Pulmonary artery endothelial cell (primary cell): ENCODE measurements at regions not wholly inside any gene's neighbourhood (a gene's known extent, or its start where the extent isn't known, plus 50 kb on each side); places are given as distances from the start of the nearest gene placed in this dataset.
A peak's percentile ranks its signal among the peaks of the same experiment; 100 is the strongest.
"Not testable (repeated sequence)": the region's sequence is repeated elsewhere in the genome, so short reads cannot be mapped to it uniquely, and the experiment has no call there.

ENCODE experiments used
- DNase-seq: peaks from one replicate; pipeline ENCODE4 v3.0.0-alpha.2; 2011; ENCODE audit warnings: low read depth, low spot score

DNA sequence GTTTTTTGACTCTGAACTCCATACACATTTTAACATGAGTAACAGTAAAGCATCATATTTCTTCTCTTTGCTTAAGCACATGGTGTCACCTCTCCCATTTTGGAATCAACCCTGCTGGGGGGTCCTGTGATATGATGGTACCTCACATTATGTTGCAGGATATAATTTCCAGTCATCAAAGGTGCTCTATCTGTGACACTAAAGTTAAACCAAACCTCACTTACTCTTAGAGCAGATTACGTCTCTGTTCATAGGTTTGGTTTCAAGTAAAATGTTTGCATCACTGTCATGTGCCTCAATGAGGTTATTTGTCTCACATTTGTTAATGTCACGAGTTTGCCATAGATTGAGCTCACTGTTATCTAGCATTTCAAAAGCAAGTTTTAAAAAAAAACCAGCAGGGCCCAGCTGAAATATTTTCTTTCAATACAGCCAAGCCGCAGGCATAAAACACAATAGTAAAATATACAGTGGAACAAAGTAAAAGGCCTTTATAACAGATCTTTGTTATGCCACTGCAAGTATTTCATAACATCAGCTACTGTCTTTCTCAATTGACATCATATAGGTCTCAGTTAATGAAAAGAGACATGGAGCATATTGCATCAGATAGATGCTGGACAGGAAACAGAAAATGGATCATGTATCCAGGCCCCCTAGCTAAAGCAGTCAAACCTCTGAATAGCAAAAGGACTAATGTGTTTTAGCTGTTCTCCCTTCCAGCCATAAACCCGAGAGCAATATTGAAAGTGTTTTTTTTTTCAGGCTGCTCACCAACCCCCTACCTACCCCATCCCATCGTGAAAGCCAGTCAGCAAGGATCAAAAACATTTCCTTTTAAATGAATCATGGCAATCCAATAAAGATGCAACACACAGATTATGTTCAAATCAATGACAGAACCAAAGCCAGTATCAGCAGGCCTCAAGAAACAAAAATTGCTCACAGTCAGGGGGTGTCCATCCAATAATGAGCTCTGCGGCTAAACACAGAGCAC, 182.1 kb upstream of the ITGA1 start:
- no peak for DNase-seq

DNA sequence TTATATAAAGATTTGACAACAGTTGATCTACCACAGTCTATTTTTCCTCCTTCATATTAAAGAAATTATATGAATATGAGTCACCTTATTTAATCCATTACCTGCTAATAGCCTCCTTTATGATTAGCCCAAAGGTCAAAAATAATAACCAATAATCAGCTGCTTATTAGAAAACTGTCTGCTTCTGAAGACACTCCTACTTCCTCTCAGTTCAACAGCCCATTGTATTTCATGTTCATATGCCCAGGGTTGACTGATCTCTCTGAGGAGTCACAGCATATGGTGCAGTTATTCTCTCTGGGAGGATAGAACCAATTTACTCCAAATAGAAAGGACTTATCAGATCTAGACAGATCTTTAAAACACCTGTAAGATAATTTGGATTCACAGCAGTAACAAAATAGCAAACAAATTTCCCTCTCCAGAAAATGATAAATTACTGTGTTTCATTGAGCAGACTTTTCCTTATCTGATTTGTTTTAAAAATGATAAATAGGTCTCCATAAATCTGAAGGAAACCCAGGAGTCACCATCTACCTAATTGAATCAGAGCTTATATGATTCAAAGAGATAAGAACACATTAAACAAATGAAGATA, 180.4 kb upstream of the ITGA1 start:
- no peak for DNase-seq

- DNase-seq = no peak
Observed at GRCh38 chr5:52620315-52620714, 167.4 kb upstream of the ITGA1 start.

- no peak for DNase-seq
Observed at GRCh38 chr5:52623291-52623690, 164.4 kb upstream of the ITGA1 start.

GRCh38 chr5:52624291-52624690, 163.4 kb upstream of the ITGA1 start:
- no peak for DNase-seq

DNA sequence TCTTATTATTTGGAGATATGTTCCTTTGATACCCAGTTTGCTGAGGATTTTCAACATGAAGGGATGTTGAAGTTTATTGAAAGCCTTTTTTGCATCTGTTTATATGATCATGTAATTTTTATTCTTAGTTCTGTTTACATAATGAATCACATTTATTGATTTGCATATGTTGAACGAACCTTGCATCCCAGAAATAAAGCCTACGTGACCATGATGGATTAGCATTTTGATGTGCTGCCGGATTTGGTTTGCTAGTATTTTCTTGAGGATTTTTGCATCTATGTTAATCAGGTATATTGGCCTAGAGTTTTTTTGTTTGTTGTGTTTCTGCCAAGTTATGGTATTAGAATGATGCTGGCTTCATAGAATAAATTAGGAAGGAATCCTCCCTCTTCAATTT, 161.4 kb upstream of the ITGA1 start:
- DNase-seq = no peak

DNA sequence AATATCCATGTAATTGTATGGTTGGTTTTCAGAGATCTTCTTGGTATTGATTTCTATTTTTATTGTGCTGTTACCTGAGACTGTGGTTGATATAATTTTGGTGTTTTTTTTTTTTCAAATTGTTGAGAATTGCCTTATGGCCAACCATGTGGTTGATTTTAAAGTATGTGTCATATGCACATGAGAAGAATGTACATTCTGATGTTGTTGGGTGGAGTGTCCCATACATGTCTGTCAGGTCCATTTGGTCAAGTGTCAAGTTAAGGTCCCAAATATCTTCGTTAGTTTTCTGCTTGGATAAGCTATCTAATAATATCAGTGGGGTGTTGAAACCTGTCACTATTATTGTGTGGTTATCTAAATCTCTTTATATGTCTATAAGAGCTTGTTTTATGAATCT, 160.0 kb upstream of the ITGA1 start:
- no peak for DNase-seq

GRCh38 chr5:52632281-52632680, 155.4 kb upstream of the ITGA1 start:
- DNase-seq = no peak

- DNase-seq = not testable (repeated sequence)
Observed at GRCh38 chr5:52634171-52634570, 153.5 kb upstream of the ITGA1 start.

DNA sequence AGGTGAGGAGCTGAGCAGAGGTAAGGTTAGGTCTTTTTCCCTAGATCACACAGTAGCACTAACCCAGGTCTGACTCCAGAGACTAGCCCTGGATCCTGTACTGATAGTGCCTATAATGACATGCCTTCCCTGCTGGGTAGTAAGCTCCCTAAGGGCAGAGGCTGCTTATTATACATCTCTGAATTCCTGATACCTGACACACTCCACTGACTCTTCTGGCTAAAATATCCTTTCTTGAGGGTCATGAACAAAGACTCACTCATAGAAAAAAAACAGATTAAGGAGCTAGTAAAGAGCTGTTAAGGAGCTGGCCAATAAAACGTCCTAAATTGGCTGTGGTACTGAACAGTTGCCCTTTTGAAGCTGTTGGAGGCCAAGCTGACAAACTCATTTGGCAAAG, 149.0 kb upstream of the ITGA1 start:
- no peak for DNase-seq

- no peak for DNase-seq
Observed at GRCh38 chr5:52648726-52649125, 139.0 kb upstream of the ITGA1 start.

GRCh38 chr5:52655163-52655562, 132.6 kb upstream of the ITGA1 start:
- DNase-seq = no peak

DNA sequence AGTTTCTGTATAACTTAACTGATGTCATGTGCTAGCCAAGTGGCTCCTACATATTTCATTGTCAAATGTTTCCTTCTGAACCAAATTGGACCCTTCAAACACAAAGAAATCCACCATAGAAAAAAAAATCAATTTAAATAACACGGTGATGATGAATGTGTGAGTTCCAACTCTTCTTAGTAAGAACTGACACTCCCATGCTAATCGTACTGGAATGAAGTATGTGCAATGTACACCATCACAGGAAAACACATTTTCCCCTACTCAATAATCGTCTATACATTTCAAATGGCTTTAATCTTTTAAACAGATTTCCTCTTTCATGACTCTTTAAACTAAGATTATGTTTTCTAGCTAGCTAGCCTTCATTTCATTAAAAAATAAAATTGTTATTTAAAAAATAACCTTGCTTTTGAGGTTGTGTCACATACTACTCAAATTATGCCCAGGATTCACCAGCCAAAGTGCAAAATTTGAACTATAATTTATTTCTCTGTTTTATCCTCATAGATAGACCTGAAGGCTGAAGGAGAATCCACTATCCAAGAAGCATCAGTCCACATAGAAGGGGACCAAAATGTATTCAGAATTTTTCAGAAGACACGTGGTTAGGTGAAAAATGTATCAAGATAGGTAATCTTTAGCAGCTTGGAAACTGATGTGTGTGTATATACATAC, 131.0 kb upstream of the ITGA1 start:
- no peak for DNase-seq

DNA sequence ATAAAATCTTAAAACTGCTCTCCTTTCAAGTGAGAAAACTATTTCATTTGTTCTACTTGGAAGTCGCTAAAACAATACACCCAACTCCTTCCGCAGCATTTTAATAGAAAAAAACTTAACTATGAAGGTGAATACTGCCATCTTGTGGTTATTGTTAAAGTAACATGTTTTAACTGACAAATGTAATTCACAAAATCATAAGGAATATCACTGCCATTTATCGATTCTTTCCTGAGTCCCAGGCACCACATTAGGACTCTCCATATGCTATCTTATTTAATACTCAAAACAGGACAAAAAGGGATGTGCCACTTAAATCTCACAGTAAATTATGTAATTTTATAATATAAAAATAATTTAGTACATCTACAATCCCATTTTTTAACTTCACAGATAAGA, 130.5 kb upstream of the ITGA1 start:
- peak; percentile 2 for DNase-seq

DNA sequence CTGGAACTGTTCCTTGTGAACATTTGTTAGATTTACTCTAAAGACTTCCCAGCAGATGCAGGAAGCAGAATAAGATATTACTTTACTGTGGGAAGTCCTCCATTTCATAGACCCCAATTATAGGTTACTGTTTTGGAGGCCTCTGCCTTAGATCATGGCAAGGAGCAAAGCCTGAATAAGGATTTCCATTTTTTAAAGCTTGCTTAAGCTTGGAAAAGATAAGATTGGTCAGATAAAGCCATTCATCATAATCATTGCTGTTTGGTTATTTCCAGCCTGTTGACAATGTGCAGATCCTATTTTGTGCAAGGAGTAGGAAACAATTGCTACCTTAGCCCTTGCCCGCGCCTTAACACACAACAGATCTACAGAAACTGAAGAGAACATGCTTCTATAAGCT, 129.5 kb upstream of the ITGA1 start:
- no peak for DNase-seq

DNA sequence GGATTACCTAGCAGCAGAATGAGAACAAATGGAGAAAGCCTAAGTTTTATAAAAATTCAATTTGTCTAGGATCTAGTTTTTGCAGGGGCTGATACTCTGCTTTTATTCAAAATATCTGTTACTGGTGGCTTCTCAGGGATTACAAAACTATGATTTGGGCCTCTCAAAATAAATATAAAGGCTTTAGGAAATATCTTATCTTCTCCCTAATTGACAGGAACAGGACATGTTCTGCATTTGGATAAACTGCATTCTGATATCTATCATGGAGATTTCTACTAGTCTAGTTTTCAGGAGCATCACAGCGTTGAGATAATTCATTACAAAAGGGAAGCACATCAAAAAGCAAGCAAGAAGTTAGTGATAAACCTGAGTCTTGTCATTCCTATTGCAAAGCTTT, 127.1 kb upstream of the ITGA1 start:
- DNase-seq = no peak

DNA sequence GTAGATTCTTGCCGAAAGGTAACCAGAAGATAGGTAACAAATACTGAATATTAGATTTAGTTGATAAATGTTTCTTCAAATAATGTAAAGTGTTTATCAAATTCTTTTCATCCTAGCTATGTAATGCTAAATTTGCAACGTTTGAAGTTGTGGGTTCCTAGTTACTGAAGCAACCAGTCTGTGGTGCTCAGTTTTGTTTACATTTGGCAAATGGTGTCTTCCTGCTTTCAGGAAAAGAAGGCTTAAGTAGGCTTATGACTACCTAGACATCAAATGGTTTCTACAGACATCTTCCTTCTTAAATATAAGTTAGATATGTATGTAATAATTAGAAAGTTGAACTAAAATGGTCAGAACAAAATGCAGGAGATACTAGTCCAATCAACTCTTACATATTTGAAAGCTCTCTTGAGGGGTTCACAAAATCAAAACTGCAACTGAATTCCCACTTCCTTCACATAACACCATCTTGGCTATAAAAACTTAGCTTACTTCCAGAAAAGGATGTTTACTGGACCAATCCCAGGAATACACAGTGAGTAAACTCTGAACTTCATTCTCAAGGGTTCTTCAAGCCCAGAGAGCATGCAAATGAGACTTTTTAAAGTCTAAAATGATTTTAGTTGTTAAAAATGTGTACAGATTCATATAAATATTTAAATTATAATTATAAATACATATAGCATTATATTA, 125.7 kb upstream of the ITGA1 start:
- DNase-seq = no peak

- DNase-seq = no peak
Observed at GRCh38 chr5:52665559-52665958, 122.2 kb upstream of the ITGA1 start.

DNA sequence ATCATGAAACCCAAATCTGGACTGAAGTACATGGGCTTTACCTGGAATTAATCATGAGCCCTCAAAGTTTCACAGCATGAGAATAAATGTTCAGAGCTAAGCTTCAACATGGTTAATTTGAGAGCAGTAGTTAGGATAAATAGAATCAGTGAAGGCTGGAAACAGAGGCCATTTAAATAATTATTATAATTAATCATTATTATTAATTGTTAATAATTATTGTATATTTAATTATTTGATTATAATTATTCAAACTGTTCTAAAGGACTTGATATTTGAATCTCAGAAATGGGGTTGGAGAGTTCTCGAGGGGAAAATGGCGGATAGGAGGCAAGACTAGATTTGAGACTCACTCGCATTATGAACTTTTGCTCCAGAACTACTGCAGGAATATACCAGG, 119.6 kb upstream of the ITGA1 start:
- DNase-seq = no peak

DNA sequence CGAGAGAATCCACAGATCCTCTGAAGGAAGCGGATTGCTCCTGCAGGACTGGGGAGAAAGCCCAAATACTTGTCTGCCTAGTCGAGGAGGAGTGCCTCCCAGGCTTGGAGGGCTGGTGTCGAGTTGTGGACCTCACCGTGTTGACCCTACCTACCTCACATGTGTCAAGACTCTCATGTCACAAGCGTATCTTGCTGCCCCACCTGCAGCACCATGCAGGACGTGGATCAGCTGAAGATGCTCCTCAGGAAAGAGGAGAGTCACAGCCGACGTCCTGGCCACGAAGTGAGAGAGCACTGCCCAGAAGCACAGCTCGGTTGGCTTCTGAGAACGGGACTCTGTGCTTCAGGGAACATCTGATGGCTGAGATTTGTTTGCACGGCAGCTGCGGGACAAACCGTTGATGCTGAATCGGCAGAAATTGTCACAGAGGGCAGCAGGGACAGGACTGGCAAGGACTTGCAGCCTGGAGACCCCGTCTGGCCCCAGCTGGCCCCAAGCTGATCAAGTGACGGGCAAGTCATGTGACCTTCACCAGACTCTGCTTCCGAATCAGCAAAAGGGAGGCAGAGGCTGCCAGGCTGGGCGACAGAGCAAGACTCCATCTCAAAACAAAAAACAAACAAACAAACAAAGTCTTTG, 119.1 kb upstream of the ITGA1 start:
- DNase-seq = no peak

DNA sequence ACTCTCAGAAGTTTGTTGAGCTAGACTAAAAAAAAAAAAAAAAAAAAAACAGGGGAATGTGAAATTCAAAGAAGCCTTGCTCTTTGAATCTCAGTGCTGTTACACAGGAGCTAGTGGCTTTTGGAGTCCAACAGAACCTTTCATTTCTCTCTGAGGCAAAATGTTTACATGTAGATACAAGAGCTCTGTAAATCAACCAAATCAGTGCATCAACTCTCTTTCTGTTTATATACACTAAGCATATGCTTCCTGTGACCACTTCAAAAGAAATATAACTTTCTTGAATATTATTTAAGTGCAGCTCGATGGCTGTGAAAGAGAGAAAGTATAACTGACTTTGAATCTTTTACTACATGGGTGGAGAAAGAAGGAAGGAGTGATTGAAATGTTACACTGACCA, 115.3 kb upstream of the ITGA1 start:
- DNase-seq = no peak
